ENCODE measurements at regions not wholly inside any gene's neighbourhood (a gene's known extent, or its start where the extent isn't known, plus 50 kb on each side); places are given as distances from the start of the nearest gene placed in this dataset.

- no peak for TF ChIP-seq CTCF (IDR thresholded peaks at IDR 0.05)
- TF ChIP-seq POLR2AphosphoS5 (IDR thresholded peaks at IDR 0.05): no peak
- no peak for TF ChIP-seq EP300 (IDR thresholded peaks at IDR 0.05)
- TF ChIP-seq POLR2A (IDR thresholded peaks at IDR 0.05): no peak
- 80 to 89% methylated on average over 1 of the region's 1 CpG for WGBS, 2 donors
- no peak overlapping the region for H3K4me3 ChIP-seq
- H3K36me3 ChIP-seq: no peaks in the 10 kb centered on the region
- ATAC-seq (ENCODE audit: low FRiP score in 2 of 2): no peak
- H3K9me3 ChIP-seq: no peaks in the 10 kb centered on the region
- no peaks in the 10 kb centered on the region for H3K4me1 ChIP-seq
- DNase-seq: no peak
- no peak overlapping the region for H3K27ac ChIP-seq
- no peaks in the 10 kb centered on the region for H3K27me3 ChIP-seq
Observed at GRCh38 chr3:168983046-168983445, 680.5 kb downstream of the MECOM start.

- TF ChIP-seq POLR2A (IDR thresholded peaks at IDR 0.05): no peak
- TF ChIP-seq POLR2AphosphoS5 (IDR thresholded peaks at IDR 0.05): no peak
- no peak for TF ChIP-seq CTCF (IDR thresholded peaks at IDR 0.05)
- TF ChIP-seq EP300 (IDR thresholded peaks at IDR 0.05): no peak
- Histone ChIP-seq H3K36me3 (no peaks in the 10 kb centered on the region), H3K27me3 (no peaks in the 10 kb centered on the region), H3K27ac (no peak overlapping the region), H3K4me1 (no peaks in the 10 kb centered on the region), H3K9me3 (no peaks in the 10 kb centered on the region), H3K4me3 (no peak overlapping the region)
- 95 to 96% methylated on average over 4 of the region's 4 CpGs for WGBS, 2 donors
- no peak for ATAC-seq (ENCODE audit: low FRiP score in 2 of 2)
- no peak for DNase-seq
Observed at GRCh38 chr3:168981396-168981795, 682.1 kb downstream of the MECOM start.

GRCh38 chr3:168977716-168978374, 685.7 kb downstream of the MECOM start:
- TF ChIP-seq EP300 (IDR thresholded peaks at IDR 0.05) (no peak), POLR2AphosphoS5 (IDR thresholded peaks at IDR 0.05) (no peak), CTCF (IDR thresholded peaks at IDR 0.05) (no peak), POLR2A (IDR thresholded peaks at IDR 0.05) (no peak)
- H3K4me1 ChIP-seq: peaks cover 0 to 2% (median 0%) of the 10 kb centered on the region in 4 donors
- no peak overlapping the region for H3K4me3 ChIP-seq
- ATAC-seq (ENCODE audit: low FRiP score in 2 of 2) (peak in 1 of 2 donors; percentile 66), DNase-seq (no peak)
- no peaks in the 10 kb centered on the region for H3K9me3 ChIP-seq
- WGBS, 2 donors: 56 to 63% methylated on average over 5 of the region's 5 CpGs
- H3K27me3 ChIP-seq: no peaks in the 10 kb centered on the region
- no peaks in the 10 kb centered on the region for H3K36me3 ChIP-seq
- H3K27ac ChIP-seq: peak overlapping the region in 1 of 4 donors; percentile 2

- no peak overlapping the region for H3K27ac ChIP-seq
- H3K36me3 ChIP-seq: no peaks in the 10 kb centered on the region
- TF ChIP-seq POLR2AphosphoS5 (IDR thresholded peaks at IDR 0.05) (no peak), CTCF (IDR thresholded peaks at IDR 0.05) (no peak), EP300 (IDR thresholded peaks at IDR 0.05) (no peak), POLR2A (IDR thresholded peaks at IDR 0.05) (no peak)
- no peak for DNase-seq
- H3K9me3 ChIP-seq: no peaks in the 10 kb centered on the region
- H3K4me1 ChIP-seq: peaks cover 0 to 2% (median 0%) of the 10 kb centered on the region in 4 donors
- H3K27me3 ChIP-seq: no peaks in the 10 kb centered on the region
- WGBS, 2 donors: 65 to 75% methylated on average over 2 of the region's 2 CpGs
- ATAC-seq (ENCODE audit: low FRiP score in 2 of 2): no peak
- no peak overlapping the region for H3K4me3 ChIP-seq
Observed at GRCh38 chr3:168976969-168977368, 686.5 kb downstream of the MECOM start.

GRCh38 chr3:168975576-168975975, 687.9 kb downstream of the MECOM start:
- DNase-seq (no peak), ATAC-seq (ENCODE audit: low FRiP score in 2 of 2) (no peak)
- Histone ChIP-seq H3K4me3 (no peak overlapping the region), H3K4me1 (peaks cover 0 to 2% (median 0%) of the 10 kb centered on the region in 4 donors), H3K36me3 (no peaks in the 10 kb centered on the region), H3K9me3 (no peaks in the 10 kb centered on the region), H3K27ac (no peak overlapping the region), H3K27me3 (no peaks in the 10 kb centered on the region)
- TF ChIP-seq POLR2A (IDR thresholded peaks at IDR 0.05) (no peak), EP300 (IDR thresholded peaks at IDR 0.05) (no peak), CTCF (IDR thresholded peaks at IDR 0.05) (no peak), POLR2AphosphoS5 (IDR thresholded peaks at IDR 0.05) (no peak)
- 50 to 74% methylated on average over 1 of the region's 1 CpG for whole genome bisulfite sequencing, 2 donors

Data from upper lobe of left lung (tissue), 6 donors.